ENCODE measurements at regions not wholly inside any gene's neighbourhood (a gene's known extent, or its start where the extent isn't known, plus 50 kb on each side); places are given as distances from the start of the nearest gene placed in this dataset.

- TF ChIP-seq EZH2 (IDR thresholded peaks at IDR 0.05) (no peak), CTCF (IDR thresholded peaks at IDR 0.05) (no peak), EZH2phosphoT487 (IDR thresholded peaks at IDR 0.05) (no peak)
Measured at GRCh38 chr11:115695677-115696364, 191.6 kb upstream of the CADM1 start.
